Loucy (cell line): ENCODE measurements at regions not wholly inside any gene's neighbourhood (a gene's known extent, or its start where the extent isn't known, plus 50 kb on each side); places are given as distances from the start of the nearest gene placed in this dataset.
"Not testable (repeated sequence)": the region's sequence is repeated elsewhere in the genome, so short reads cannot be mapped to it uniquely, and the experiment has no call there.

Experiments
- H2AFZ ChIP-seq: fragments of 200-600 bp; sonication (generic); 2 replicates; pipeline ENCODE4 v1.6.0; 2016; ENCODE audit warnings: antibody characterized with exemption, mild to moderate bottlenecking, low read length, moderate library complexity
- H3F3A ChIP-seq: fragments of 200-600 bp; 2 replicates; pipeline ENCODE4 v1.6.0; 2016; ENCODE audit warnings: antibody characterized with exemption, low read depth, mild to moderate bottlenecking
- H3K27me3 ChIP-seq: fragments of 200-600 bp; sonication (generic); 2 replicates; pipeline ENCODE4 v1.6.1; 2014; ENCODE audit warnings: low read length, mild to moderate bottlenecking; ENCODE audit not compliant: insufficient read depth, poor library complexity, severe bottlenecking
- H3K36me3 ChIP-seq: fragments of 200-600 bp; sonication (generic); 2 replicates; pipeline ENCODE4 v1.6.1; 2016; ENCODE audit warnings: low read length; ENCODE audit not compliant: insufficient read depth
- H3K4me1 ChIP-seq: fragments of 200-600 bp; sonication (generic); 2 replicates; pipeline ENCODE4 v1.5.1; 2014; ENCODE audit warnings: low read length, mild to moderate bottlenecking; ENCODE audit not compliant: insufficient read depth, poor library complexity, severe bottlenecking
- H3K4me2 ChIP-seq: fragments of 200-600 bp; sonication (generic); 2 replicates; pipeline ENCODE4 v1.6.0; 2014; ENCODE audit warnings: antibody characterized with exemption, low read length, low read depth, mild to moderate bottlenecking; ENCODE audit not compliant: poor library complexity, severe bottlenecking
- H3K4me3 ChIP-seq: fragments of 200-600 bp; sonication (generic); 2 replicates; pipeline ENCODE4 v1.5.1; 2014; ENCODE audit warnings: low read length, mild to moderate bottlenecking, mixed read lengths; ENCODE audit not compliant: poor library complexity, severe bottlenecking
- H3K79me2 ChIP-seq: fragments of 200-600 bp; sonication (generic); 2 replicates; pipeline ENCODE4 v1.6.1; 2014; ENCODE audit warnings: low read length; ENCODE audit not compliant: insufficient read depth
- H3K9ac ChIP-seq: fragments of 200-600 bp; sonication (generic); 2 replicates; pipeline ENCODE4 v1.6.0; 2014; ENCODE audit warnings: mild to moderate bottlenecking, low read depth, low read length, moderate library complexity; ENCODE audit not compliant: poor library complexity, severe bottlenecking
- H3K9me2 ChIP-seq: fragments of 200-600 bp; sonication (generic); replicated peaks from 2 replicates; pipeline ENCODE4 v1.6.1; 2016; ENCODE audit warnings: low read depth, low read length, mixed read lengths
- H3K9me3 ChIP-seq: fragments of 200-600 bp; sonication (generic); 2 replicates; pipeline ENCODE4 v1.6.1; 2014; ENCODE audit warnings: mild to moderate bottlenecking, antibody characterized with exemption, low read length, low read depth; ENCODE audit not compliant: insufficient read depth
- H4K20me1 ChIP-seq: fragments of 200-600 bp; sonication (generic); 2 replicates; pipeline ENCODE4 v1.6.0; 2014; ENCODE audit warnings: antibody characterized with exemption, low read length, mild to moderate bottlenecking; ENCODE audit not compliant: insufficient read depth, poor library complexity, severe bottlenecking
- EZH2phosphoT487 ChIP-seq: fragments of 200-600 bp; IDR thresholded peaks from 2 replicates; pipeline ENCODE4 v1.6.1; 2018; ENCODE audit warnings: antibody characterized with exemption, mild to moderate bottlenecking, moderate library complexity, borderline replicate concordance
- TF ChIP-seq, protein P1 (sequence below): fragments of 200-600 bp; sonication (generic); conservative IDR thresholded peaks from 2 replicates; pipeline ENCODE4 v1.5.1; 2014; ENCODE audit warnings: mild to moderate bottlenecking, antibody characterized with exemption, low read length

DNA sequence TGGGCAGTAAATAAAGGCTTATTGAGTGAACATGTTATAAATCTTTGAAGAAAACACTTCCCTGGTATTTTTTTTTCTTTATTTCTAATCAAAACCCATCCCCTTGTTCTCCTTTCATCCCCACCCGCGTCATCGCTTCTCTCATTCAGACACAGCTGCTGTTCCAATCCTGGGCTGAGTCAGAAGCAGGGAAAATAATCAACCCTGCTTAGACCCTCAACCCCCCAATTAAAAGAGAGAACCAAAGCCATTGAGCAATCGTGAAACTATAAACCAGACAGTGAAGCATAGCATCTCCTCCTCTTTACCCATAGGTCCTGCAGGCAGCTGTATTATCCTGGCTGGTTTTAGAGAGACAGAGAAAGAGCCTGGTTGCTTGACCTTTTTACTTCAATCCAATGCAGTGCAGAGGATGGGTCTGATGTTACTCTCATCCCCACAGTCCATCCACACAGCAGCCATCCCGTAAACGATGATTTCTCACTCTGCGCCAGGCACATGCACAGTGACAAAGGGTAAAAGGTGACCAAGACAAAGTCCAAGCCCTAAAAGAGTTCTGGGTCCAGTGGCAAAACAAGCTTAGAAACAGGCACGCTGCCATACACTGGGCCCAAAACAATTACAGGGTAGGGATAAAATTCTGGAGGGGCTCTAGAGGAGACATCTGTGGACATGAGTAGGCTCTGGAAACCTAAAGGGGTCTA is 238.3 kb downstream of the GALC start:
- Histone ChIP-seq H3K27me3 (no peaks in the 10 kb centered on the region), H3K9me3 (no peaks in the 10 kb centered on the region), H3K4me3 (no peak overlapping the region), H3K79me2 (no peaks in the 10 kb centered on the region), H3F3A (no peaks in the 10 kb centered on the region), H3K36me3 (no peaks in the 10 kb centered on the region), H3K4me1 (no peaks in the 10 kb centered on the region), H3K4me2 (no peak overlapping the region), H4K20me1 (no peaks in the 10 kb centered on the region), H2AFZ (no peak overlapping the region), H3K9ac (no peak overlapping the region), H3K9me2 (no peaks in the 10 kb centered on the region)
- no peak for TF ChIP-seq EZH2phosphoT487

GRCh38 chr14:87748558-87748957 is 244.4 kb downstream of the GALC start:
- Histone ChIP-seq H4K20me1 (no peaks in the 10 kb centered on the region), H2AFZ (no peak overlapping the region), H3K27me3 (no peaks in the 10 kb centered on the region), H3K9me2 (no peaks in the 10 kb centered on the region), H3K4me1 (no peaks in the 10 kb centered on the region), H3K79me2 (no peaks in the 10 kb centered on the region), H3K4me2 (no peak overlapping the region), H3F3A (no peaks in the 10 kb centered on the region), H3K9me3 (no peaks in the 10 kb centered on the region), H3K36me3 (no peaks in the 10 kb centered on the region), H3K9ac (no peak overlapping the region), H3K4me3 (no peak overlapping the region)
- no peak for TF ChIP-seq EZH2phosphoT487
- TF ChIP-seq, protein P1, sequence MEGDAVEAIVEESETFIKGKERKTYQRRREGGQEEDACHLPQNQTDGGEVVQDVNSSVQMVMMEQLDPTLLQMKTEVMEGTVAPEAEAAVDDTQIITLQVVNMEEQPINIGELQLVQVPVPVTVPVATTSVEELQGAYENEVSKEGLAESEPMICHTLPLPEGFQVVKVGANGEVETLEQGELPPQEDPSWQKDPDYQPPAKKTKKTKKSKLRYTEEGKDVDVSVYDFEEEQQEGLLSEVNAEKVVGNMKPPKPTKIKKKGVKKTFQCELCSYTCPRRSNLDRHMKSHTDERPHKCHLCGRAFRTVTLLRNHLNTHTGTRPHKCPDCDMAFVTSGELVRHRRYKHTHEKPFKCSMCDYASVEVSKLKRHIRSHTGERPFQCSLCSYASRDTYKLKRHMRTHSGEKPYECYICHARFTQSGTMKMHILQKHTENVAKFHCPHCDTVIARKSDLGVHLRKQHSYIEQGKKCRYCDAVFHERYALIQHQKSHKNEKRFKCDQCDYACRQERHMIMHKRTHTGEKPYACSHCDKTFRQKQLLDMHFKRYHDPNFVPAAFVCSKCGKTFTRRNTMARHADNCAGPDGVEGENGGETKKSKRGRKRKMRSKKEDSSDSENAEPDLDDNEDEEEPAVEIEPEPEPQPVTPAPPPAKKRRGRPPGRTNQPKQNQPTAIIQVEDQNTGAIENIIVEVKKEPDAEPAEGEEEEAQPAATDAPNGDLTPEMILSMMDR: no peak

- H3K79me2 ChIP-seq: no peaks in the 10 kb centered on the region
- no peak overlapping the region for H3K4me2 ChIP-seq
- H3F3A ChIP-seq: no peaks in the 10 kb centered on the region
- H3K27me3 ChIP-seq: no peaks in the 10 kb centered on the region
- no peak for TF ChIP-seq EZH2phosphoT487
- TF ChIP-seq, protein P1: peak; percentile 80
- H3K9ac ChIP-seq: no peak overlapping the region
- no peaks in the 10 kb centered on the region for H4K20me1 ChIP-seq
- no peaks in the 10 kb centered on the region for H3K9me3 ChIP-seq
- H3K4me3 ChIP-seq: no peak overlapping the region
- no peaks in the 10 kb centered on the region for H3K4me1 ChIP-seq
- H3K9me2 ChIP-seq: no peaks in the 10 kb centered on the region
- no peaks in the 10 kb centered on the region for H3K36me3 ChIP-seq
- H2AFZ ChIP-seq: no peak overlapping the region
Observed at GRCh38 chr14:87745507-87746118, 247.4 kb downstream of the GALC start.

GRCh38 chr14:87734577-87735360 is 258.2 kb downstream of the GALC start:
- not testable (repeated sequence) for H3K4me3 ChIP-seq, H3K79me2 ChIP-seq, H4K20me1 ChIP-seq

DNA sequence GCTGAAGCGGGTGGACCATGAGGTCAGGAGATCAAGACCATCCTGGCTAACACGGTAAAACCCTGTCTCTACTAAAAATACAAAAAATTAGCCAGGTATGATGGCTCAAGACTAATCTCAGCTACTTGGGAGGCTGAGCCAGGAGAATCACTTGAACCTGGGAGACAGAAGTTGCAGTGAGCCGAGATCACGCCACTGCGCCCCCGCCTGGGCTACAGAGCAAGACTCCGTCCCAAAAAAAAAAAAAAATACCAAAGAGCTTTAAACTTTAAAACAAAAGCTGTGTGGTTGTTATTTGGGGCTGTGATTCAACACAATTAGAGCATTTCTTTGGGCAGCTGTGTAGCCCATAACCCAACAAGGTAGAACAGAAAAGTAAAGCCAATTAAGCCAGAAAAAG is 259.9 kb downstream of the GALC start:
- H3K4me2 ChIP-seq: peak overlapping the region; percentile 18

More at GRCh38 chr14:87734577-87735360, 258.2 kb downstream of the GALC start:
- H3K9me3 ChIP-seq, H2AFZ ChIP-seq, H3K9ac ChIP-seq, H3F3A ChIP-seq, H3K36me3 ChIP-seq, H3K4me1 ChIP-seq, H3K27me3 ChIP-seq, H3K4me2 ChIP-seq, H3K9me2 ChIP-seq: not testable (repeated sequence)

More for the DNA sequence above, 259.9 kb downstream of the GALC start:
- H3K27me3 ChIP-seq, H3K36me3 ChIP-seq, H3K9me2 ChIP-seq, H3K9ac ChIP-seq, H3K4me3 ChIP-seq, H4K20me1 ChIP-seq, H3F3A ChIP-seq, H2AFZ ChIP-seq, H3K79me2 ChIP-seq, H3K4me1 ChIP-seq, H3K9me3 ChIP-seq: not testable (repeated sequence)
